GM12872 (cell line): ENCODE measurements at regions not wholly inside any gene's neighbourhood (a gene's known extent, or its start where the extent isn't known, plus 50 kb on each side); places are given as distances from the start of the nearest gene placed in this dataset.

Experiments used
- TF ChIP-seq, protein P1 (sequence below): IDR thresholded peaks from 3 replicates; pipeline ENCODE4 v1.5.1; 2011; ENCODE audit warnings: low read depth, mild to moderate bottlenecking, low read length, moderate library complexity; ENCODE audit not compliant: insufficient read depth

DNA sequence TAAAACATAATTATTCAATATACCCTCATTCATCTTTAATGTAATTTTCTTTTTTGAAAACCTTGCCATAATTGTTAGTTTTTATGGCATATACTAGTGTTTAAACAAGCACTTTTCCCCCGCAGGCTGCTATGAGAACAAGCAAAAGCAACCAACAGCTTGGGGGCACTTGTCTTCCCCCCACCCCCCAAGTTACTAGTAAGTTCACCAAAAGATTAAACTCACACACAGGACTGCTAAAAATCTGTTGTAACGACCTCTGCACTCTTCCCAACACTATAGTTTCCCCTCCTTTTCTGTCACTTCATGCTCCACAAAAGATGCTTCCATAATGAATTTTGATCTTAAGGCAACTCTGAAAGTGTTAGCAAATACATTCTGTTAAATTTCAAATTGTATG, 474.9 kb upstream of the SOX5 start:
- TF ChIP-seq, protein P1, sequence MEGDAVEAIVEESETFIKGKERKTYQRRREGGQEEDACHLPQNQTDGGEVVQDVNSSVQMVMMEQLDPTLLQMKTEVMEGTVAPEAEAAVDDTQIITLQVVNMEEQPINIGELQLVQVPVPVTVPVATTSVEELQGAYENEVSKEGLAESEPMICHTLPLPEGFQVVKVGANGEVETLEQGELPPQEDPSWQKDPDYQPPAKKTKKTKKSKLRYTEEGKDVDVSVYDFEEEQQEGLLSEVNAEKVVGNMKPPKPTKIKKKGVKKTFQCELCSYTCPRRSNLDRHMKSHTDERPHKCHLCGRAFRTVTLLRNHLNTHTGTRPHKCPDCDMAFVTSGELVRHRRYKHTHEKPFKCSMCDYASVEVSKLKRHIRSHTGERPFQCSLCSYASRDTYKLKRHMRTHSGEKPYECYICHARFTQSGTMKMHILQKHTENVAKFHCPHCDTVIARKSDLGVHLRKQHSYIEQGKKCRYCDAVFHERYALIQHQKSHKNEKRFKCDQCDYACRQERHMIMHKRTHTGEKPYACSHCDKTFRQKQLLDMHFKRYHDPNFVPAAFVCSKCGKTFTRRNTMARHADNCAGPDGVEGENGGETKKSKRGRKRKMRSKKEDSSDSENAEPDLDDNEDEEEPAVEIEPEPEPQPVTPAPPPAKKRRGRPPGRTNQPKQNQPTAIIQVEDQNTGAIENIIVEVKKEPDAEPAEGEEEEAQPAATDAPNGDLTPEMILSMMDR = no peak

DNA sequence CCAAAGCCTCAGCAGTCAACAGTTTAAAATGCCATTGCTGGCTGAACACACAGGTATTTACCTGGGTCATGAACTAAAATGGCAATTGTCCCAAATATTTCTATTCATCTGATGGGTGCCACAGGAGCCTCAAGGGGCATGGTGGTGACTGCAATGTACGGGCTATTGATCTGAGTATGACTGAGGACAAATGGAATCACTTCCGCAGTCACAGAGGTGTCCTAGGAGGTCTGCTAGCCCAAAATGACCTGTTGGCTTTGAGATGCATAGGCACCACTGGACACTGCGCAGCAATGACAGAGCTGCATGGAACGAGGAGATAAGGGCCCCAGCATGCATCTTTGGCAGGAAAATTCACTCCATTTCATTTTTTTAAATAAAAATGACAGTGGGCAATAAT, 474.1 kb upstream of the SOX5 start:
- TF ChIP-seq, protein P1 = no peak

DNA sequence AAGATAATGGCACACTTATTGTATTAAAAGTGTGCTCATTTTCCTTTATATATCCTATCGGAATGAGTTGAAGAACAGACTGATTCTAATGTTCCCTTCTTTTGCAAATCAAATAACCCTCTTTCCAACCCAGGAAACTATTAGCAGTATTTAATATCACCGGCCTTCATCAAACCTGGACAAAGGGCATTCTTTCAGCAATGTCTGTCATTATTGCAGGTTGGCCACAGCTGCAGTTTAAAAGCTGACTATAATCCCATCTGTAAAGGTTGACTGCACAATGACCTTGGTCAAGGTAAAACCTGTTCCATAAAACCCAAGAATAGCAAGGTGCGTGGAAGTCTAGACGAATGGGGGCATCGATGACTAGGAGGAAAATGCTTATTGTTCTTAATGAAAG, 472.3 kb upstream of the SOX5 start:
- TF ChIP-seq, protein P1 = no peak

DNA sequence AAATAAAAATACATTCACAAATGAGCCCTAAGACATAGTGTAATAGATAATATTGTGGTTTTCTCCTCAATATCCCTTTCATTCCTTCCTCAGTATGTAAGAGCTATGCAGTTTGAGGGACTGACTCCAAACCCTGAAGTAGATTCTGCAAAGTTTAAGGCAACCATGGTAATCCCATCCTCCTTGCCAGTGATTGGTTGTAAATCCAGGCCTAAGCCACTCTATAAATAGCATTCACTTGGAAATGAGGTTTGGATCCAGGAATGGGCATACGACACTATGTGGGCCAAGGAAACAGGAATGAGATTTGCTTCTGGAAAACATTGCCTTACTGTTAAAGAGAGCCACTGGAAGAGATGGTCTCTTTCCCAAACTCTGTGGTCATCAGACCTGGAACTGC, 468.7 kb upstream of the SOX5 start:
- TF ChIP-seq, protein P1 = no peak

DNA sequence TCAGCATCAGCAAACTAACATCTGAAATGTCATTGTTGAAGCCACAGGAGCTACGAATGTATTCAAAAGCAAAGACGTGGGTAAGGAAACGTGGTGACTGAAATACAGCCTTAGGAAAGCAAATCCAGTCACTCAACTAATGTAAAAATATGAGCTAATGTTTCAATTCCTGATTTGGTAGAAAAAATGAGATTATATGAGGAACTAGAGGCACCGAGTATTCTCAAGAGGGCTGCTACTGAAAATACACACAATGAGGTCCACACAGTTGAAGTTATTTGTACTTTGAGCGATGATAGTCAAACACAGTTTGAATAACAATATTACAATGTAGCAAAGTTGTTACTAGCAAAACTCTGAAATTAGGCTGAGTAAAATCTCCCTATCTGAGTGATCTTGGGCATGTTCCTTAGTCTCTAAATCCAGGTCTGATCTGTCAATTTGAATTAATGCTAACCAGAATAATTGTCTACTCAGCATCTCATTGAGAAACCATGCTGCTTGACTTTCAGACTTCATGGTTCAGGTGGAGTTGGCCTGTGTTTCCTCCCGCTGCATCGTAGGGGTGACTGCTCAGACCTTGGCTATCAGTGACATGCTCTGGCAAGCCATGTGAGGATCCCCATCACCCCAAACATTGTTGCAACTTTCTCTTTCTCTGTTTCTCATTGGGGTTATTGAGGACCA, 467.1 kb upstream of the SOX5 start:
- TF ChIP-seq, protein P1 = no peak

DNA sequence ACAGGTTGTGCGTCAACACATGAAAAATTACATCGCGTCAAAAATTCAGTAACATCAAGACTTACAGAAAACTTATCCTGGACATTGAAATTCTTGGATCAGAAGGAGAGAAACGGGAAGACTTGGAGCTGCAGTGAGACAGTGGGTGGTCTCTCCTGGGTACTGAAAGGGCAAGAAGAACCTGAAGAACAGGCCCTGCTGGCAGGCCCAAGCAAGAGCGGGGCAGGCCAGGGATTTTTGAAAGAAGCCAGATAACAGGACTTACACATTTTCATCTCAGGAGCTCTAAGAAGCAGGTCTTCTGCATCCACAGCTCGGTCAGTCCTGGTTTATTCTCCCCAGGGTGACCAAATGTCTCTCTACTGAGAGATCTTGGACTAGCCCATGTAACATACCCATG, 466.5 kb upstream of the SOX5 start:
- TF ChIP-seq, protein P1 = no peak

DNA sequence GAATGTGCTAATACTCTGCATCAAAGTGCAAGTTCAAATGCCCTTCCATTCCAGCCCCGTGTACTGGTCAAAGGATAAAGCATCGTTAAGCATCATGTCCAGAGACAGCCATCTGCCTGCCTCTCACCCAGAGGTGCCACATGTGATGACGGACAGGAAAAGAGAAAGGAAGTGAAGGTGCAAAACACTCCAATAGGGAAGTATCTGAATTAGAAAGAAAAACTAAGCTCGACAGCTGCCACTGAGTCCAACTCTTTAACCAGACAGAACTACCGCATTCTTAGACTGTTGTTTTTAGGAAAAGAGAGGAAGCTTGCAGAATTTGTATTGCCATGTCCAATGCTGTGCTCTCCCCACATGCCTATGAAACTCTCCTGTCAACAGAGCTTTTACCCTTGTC, 465.0 kb upstream of the SOX5 start:
- TF ChIP-seq, protein P1 = no peak
